OCI-LY7 (cell line): ENCODE measurements at regions not wholly inside any gene's neighbourhood (a gene's known extent, or its start where the extent isn't known, plus 50 kb on each side); places are given as distances from the start of the nearest gene placed in this dataset.

ENCODE experiments used
- BruUV-seq: library from RNA; stranded (reverse); fragments of 400-500 nt; replicated peaks from 2 replicates; lab custom pipeline; 2021; lab: Mats Ljungman, UMichigan
- CTCF ChIA-PET: fragments of 300-600 bp; sonication (Branson Sonifier 250); formaldehyde crosslinking; loops from one replicate; lab custom pipeline; 2022; ENCODE audit warnings: antibody characterized with exemption; ENCODE audit not compliant: unreplicated experiment; lab: Charles Lee
- POLR2A ChIA-PET: fragments of 300-600 bp; sonication (Branson Sonifier 250); formaldehyde crosslinking; loops from one replicate; lab custom pipeline; 2022; ENCODE audit warnings: antibody characterized with exemption; lab: Charles Lee
- DNase-seq: peaks from one replicate; pipeline ENCODE4 v3.0.0-alpha.2; 2015; ENCODE audit warnings: low spot score
- H2AFZ ChIP-seq: fragments of 200-600 bp; sonication (generic), shearing (Covaris generic); 2 replicates; pipeline ENCODE4 v1.6.1; 2014; ENCODE audit warnings: mild to moderate bottlenecking, antibody characterized with exemption, low read length, moderate library complexity
- H3K27ac ChIP-seq: fragments of 200-600 bp; sonication (generic); 2 replicates; pipeline ENCODE4 v1.5.1; 2014; ENCODE audit warnings: mixed run types, low read depth, mild to moderate bottlenecking, moderate library complexity, low read length, inconsistent platforms; ENCODE audit not compliant: poor library complexity, severe bottlenecking
- H3K36me3 ChIP-seq: fragments of 200-600 bp; sonication (generic); 2 replicates; pipeline ENCODE4 v1.6.1; 2014; ENCODE audit warnings: mild to moderate bottlenecking, antibody characterized with exemption, low read length, moderate library complexity, mixed read lengths; ENCODE audit not compliant: insufficient read depth
- H3K4me1 ChIP-seq: fragments of 200-600 bp; sonication (generic); 2 replicates; pipeline ENCODE4 v1.5.1; 2014; ENCODE audit warnings: mild to moderate bottlenecking, low read length; ENCODE audit not compliant: insufficient read depth, poor library complexity, severe bottlenecking
- H3K4me2 ChIP-seq: fragments of 200-600 bp; sonication (generic); 2 replicates; pipeline ENCODE4 v1.6.1; 2014; ENCODE audit warnings: mild to moderate bottlenecking, low read length
- H3K4me3 ChIP-seq: fragments of 200-600 bp; sonication (generic); 2 replicates; pipeline ENCODE4 v1.5.1; 2014; ENCODE audit warnings: mild to moderate bottlenecking, low read depth, low read length; ENCODE audit not compliant: poor library complexity, severe bottlenecking
- H3K79me2 ChIP-seq: fragments of 200-600 bp; sonication (generic); 2 replicates; pipeline ENCODE4 v1.6.1; 2016; ENCODE audit warnings: low read depth, mild to moderate bottlenecking, low read length, moderate library complexity, mixed read lengths; ENCODE audit not compliant: insufficient read depth
- H3K9me2 ChIP-seq: fragments of 200-600 bp; sonication (generic); 2 replicates; pipeline ENCODE4 v1.6.1; 2016; ENCODE audit warnings: mild to moderate bottlenecking, low read length, mixed read lengths; ENCODE audit not compliant: insufficient read depth
- H3K9me3 ChIP-seq: fragments of 200-600 bp; sonication (generic); 2 replicates; pipeline ENCODE4 v1.6.1; 2014; ENCODE audit warnings: mild to moderate bottlenecking, mixed run types, low read length, mixed read lengths
- H4K20me1 ChIP-seq: fragments of 200-600 bp; sonication (generic); 2 replicates; pipeline ENCODE4 v1.6.1; 2014; ENCODE audit warnings: mild to moderate bottlenecking, antibody characterized with exemption, low read length, moderate library complexity, mixed read lengths; ENCODE audit not compliant: insufficient read depth
- EZH2phosphoT487 ChIP-seq: fragments of 200-600 bp; sonication (generic); IDR thresholded peaks from 2 replicates; pipeline ENCODE4 v1.6.1; 2018; ENCODE audit warnings: low read depth, borderline replicate concordance, mild to moderate bottlenecking, mixed run types, antibody characterized with exemption, low read length, moderate library complexity, mixed read lengths
- intact Hi-C: fragments of 100-400 bp; cut with micrococcal nuclease; formaldehyde crosslinking; loops from one replicate; pipeline ENCODE4 v1.10.0; 2022; ENCODE audit not compliant: unreplicated experiment
- TF ChIP-seq, protein P1 (sequence below): fragments of 200-600 bp; sonication (generic); conservative IDR thresholded peaks from 2 replicates; pipeline ENCODE4 v1.5.1; 2014; ENCODE audit warnings: mild to moderate bottlenecking, antibody characterized with exemption, low read length, moderate library complexity, mixed read lengths

DNA sequence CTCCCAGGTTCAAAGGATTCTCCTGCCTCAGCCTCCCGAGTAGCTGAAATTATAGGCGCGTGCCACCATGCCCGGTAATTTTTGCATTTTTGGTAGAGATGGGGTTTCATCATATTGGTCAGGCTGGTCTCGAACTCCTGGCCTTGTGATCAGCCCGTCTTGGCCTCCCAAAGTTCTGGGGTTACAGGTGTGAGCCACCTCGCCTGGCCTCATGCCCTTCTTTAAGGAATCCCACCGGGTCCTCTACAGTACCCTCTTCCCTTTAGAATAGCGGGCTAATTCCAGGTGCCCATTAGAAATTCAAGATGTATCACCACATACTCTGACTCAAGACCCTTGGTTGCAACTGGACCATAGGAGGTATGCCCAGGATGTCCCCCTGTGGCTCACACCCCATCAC is 74.2 kb upstream of the ZNF536 start:
- no peaks in the 10 kb centered on the region for H3K4me1 ChIP-seq
- H3K79me2 ChIP-seq, result no peaks in the 10 kb centered on the region
- H3K4me3 ChIP-seq, result no peak overlapping the region
- no peaks in the 10 kb centered on the region for H3K36me3 ChIP-seq
- no peak overlapping the region for H3K27ac ChIP-seq
- CTCF ChIA-PET, result no interaction called here
- no peak for DNase-seq
- H3K9me2 ChIP-seq, result no peaks in the 10 kb centered on the region
- no TSS peak for BruUV-seq
- POLR2A ChIA-PET, result interaction anchor here (0.6 kb wide), 1 partner anchor 800 kb away, joined by 7 read pairs; no protein-coding TSS in a partner anchor
- H3K4me2 ChIP-seq, result no peak overlapping the region
- H3K9me3 ChIP-seq, result no peaks in the 10 kb centered on the region
- intact Hi-C loops, result no loop called here
- TF ChIP-seq, protein P1, sequence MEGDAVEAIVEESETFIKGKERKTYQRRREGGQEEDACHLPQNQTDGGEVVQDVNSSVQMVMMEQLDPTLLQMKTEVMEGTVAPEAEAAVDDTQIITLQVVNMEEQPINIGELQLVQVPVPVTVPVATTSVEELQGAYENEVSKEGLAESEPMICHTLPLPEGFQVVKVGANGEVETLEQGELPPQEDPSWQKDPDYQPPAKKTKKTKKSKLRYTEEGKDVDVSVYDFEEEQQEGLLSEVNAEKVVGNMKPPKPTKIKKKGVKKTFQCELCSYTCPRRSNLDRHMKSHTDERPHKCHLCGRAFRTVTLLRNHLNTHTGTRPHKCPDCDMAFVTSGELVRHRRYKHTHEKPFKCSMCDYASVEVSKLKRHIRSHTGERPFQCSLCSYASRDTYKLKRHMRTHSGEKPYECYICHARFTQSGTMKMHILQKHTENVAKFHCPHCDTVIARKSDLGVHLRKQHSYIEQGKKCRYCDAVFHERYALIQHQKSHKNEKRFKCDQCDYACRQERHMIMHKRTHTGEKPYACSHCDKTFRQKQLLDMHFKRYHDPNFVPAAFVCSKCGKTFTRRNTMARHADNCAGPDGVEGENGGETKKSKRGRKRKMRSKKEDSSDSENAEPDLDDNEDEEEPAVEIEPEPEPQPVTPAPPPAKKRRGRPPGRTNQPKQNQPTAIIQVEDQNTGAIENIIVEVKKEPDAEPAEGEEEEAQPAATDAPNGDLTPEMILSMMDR, result no peak
- TF ChIP-seq EZH2phosphoT487, result no peak
- no peak overlapping the region for H2AFZ ChIP-seq
- no peaks in the 10 kb centered on the region for H4K20me1 ChIP-seq

DNA sequence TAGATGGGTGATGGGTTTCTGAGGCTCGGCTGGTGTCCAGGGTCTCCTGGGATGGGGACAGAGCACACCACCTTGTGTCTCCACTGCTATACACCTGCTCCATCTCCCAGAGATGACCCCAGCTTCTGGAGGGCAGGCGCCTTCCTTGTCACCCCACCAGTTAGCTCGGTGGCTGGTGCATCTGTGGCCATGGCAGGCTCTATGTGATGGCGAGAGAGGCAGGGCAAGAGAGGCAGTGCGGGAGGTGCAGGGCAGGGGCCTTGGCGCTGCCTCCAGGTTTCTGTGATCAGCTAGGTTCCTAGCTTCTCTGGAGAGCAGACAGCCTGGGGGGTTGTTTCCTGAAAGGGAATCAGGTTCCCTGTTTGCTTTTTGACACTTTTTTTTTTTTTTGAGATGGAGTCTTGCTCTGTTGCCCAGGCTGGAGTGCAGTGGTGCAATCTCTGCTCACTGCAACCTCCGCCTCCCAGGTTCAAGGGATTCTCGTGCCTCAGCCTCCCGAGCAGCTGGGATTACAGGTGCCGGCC is 69.0 kb upstream of the ZNF536 start:
- ChIA-PET POLR2A (interaction anchor here (0.6 to 0.8 kb wide), 2 partner anchors 24 to 1862 kb away, joined by 3 to 4 read pairs; no protein-coding TSS in a partner anchor), CTCF (no interaction called here)
- TF ChIP-seq EZH2phosphoT487, result no peak
- TF ChIP-seq, protein P1, result no peak
- Histone ChIP-seq H3K27ac (no peak overlapping the region), H3K36me3 (no peaks in the 10 kb centered on the region), H2AFZ (no peak overlapping the region), H3K4me2 (no peak overlapping the region), H3K9me2 (no peaks in the 10 kb centered on the region), H4K20me1 (no peaks in the 10 kb centered on the region), H3K4me3 (no peak overlapping the region), H3K4me1 (no peaks in the 10 kb centered on the region), H3K79me2 (no peaks in the 10 kb centered on the region), H3K9me3 (no peaks in the 10 kb centered on the region)
- intact Hi-C loops, result no loop called here
- BruUV-seq, result no TSS peak
- no peak for DNase-seq

DNA sequence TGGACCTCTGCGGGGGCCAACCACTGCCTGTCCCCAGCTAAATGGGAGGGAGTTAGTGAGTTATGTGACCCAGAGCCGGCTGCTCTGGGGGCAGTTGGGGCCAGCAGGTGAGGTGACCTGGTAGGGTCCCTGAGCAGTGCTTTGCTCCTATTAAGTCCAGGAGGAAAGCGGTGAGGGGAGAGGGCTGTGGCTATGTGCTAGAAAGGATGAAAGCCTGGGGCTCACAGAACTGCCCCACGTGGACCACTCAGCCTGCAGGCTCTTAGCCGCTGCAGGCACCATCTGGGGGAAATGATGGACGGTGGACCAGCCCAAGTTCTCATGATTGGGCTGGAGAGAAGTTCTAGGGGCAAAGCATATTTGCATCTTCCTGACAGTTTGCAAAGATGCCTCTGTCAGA is 67.6 kb upstream of the ZNF536 start:
- ChIA-PET CTCF (interaction anchor here (0.5 kb wide), 1 partner anchor 1224 kb away, joined by 3 read pairs; no protein-coding TSS in a partner anchor), POLR2A (no interaction called here)
- H3K9me3 ChIP-seq, result no peaks in the 10 kb centered on the region
- H3K4me3 ChIP-seq, result no peak overlapping the region
- no TSS peak for BruUV-seq
- no peaks in the 10 kb centered on the region for H3K36me3 ChIP-seq
- no peak overlapping the region for H2AFZ ChIP-seq
- no peak overlapping the region for H3K27ac ChIP-seq
- H3K4me2 ChIP-seq, result no peak overlapping the region
- intact Hi-C loops, result no loop called here
- no peaks in the 10 kb centered on the region for H3K9me2 ChIP-seq
- H4K20me1 ChIP-seq, result no peaks in the 10 kb centered on the region
- TF ChIP-seq EZH2phosphoT487, result no peak
- TF ChIP-seq, protein P1, result no peak
- no peaks in the 10 kb centered on the region for H3K79me2 ChIP-seq
- H3K4me1 ChIP-seq, result no peaks in the 10 kb centered on the region
- DNase-seq, result no peak
